ENCODE measurements at regions not wholly inside any gene's neighbourhood (a gene's known extent, or its start where the extent isn't known, plus 50 kb on each side); places are given as distances from the start of the nearest gene placed in this dataset.

DNA sequence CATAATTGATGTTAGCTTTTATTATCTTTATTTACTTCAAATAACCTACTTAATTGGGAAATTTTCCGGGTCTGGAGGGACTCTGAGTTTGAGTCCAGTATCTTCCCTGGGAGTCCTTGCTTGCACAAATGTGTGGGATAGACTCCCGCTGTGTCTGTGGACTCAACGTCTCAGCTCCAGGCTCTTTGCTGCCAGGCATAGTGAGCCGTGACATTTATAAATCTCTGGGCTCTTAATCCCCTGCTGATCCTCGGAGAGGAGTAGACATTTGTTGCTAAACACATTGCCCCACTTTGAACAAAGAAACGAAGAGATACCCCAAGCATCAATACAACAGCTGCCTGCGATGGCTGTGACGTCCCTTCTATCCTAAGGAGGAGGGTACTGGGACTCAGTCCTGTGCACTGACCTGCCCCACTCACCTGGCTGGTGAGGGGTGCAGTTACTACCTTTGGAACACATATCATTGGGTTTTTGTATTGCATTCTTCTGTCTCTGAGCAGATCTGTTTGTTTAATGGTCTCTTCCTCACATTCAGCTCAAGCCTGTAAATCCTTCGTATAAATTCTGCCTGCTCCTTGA lies 316.9 kb downstream of the HAPSTR1 start:
- TF ChIP-seq FOXM1 (IDR thresholded peaks at IDR 0.05; ENCODE audit: borderline replicate concordance, low read depth) (no peak), CEBPB (IDR thresholded peaks at IDR 0.05) (no peak), USF1 (IDR thresholded peaks at IDR 0.05) (no peak), YY1 (IDR thresholded peaks at IDR 0.05; ENCODE audit: low read depth) (no peak)

DNA sequence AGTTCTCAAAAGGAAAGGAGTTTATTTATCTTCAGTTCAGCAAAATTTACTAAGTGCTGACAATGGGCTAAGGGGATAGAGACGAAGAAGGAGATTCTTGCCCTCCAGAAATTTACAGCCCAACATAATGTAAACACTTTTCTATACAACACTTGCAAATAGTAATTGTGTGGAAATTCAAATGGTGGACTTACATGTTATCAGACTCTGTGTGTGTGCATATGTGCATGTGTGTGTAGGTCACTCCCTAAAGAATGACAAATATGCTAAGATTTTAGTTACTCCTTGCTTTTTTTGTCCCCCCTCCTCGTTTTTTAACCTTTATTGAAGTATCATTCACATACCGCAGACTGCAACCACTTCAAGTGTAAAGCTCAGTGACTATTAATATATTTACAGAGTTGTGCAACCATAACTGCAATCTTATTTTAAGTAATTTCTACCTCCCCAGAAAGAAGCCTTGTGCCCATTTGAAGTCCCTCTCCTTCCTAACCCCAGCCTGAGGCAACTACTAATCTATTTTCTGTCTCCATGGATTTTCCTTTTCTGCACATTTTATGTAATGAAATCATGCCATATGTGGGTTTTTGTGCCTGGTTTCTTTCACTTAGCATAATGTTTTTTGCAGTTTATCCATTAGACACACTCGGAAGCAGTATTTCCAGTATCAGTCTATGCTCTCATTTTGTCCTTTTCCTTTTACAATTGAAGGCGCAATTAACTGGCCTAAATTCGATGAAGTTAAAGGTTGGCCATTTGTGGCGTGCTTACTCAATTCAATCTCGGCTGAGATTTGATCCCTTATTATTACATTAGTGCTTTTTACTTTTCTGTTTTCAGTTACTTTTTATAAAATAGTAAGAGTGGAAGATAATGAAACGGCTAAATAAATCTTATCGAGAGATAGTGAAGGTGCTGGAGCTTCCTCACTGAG lies 318.4 kb downstream of the HAPSTR1 start:
- TF ChIP-seq, protein P1, sequence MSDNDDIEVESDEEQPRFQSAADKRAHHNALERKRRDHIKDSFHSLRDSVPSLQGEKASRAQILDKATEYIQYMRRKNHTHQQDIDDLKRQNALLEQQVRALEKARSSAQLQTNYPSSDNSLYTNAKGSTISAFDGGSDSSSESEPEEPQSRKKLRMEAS (IDR thresholded peaks at IDR 0.05), result no peak
- no peak for TF ChIP-seq REST (IDR thresholded peaks at IDR 0.05; ENCODE audit: low read depth)
- no peak for TF ChIP-seq CEBPB (IDR thresholded peaks at IDR 0.05)
- TF ChIP-seq CREB1 (IDR thresholded peaks at IDR 0.05; ENCODE audit: low read depth), result no peak
- TF ChIP-seq USF1 (IDR thresholded peaks at IDR 0.05), result no peak
- TF ChIP-seq NFIC (IDR thresholded peaks at IDR 0.05), result no peak
- TF ChIP-seq YY1 (IDR thresholded peaks at IDR 0.05; ENCODE audit: low read depth), result no peak
- TF ChIP-seq TEAD4 (IDR thresholded peaks at IDR 0.05), result no peak

DNA sequence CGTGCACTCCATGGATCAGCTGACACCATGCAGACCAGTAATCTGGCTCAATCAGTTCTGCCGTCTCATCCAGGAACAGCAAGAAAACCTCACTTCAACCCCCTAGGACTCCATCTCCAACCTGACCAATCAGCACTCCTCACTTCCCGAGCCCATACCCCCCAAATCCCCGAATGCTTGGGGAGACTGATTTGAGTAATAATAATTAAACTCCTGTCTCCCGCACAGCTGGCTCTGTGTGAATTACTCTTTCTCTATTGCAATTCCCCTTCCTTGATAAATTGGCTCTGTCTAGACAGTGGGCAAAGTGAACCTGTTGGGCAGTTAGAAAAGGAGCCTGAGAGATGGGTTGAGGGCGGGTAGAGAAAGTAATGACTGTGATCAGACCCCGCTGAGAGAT lies 320.0 kb downstream of the HAPSTR1 start:
- TF ChIP-seq, protein P1 (IDR thresholded peaks at IDR 0.05), result no peak
- TF ChIP-seq EGR1 (IDR thresholded peaks at IDR 0.05) (no peak), EP300 (IDR thresholded peaks at IDR 0.05; ENCODE audit: borderline replicate concordance) (no peak), NFIC (IDR thresholded peaks at IDR 0.05) (no peak), FOXM1 (IDR thresholded peaks at IDR 0.05; ENCODE audit: borderline replicate concordance, low read depth) (no peak), REST (IDR thresholded peaks at IDR 0.05; ENCODE audit: low read depth) (no peak), ZBTB7A (IDR thresholded peaks at IDR 0.05; ENCODE audit: low read depth) (no peak), TAF1 (IDR thresholded peaks at IDR 0.05; ENCODE audit: low read depth) (no peak), TEAD4 (IDR thresholded peaks at IDR 0.05) (no peak), CREB1 (IDR thresholded peaks at IDR 0.05; ENCODE audit: low read depth) (no peak), TCF12 (IDR thresholded peaks at IDR 0.05; ENCODE audit: low read depth) (no peak), CEBPB (IDR thresholded peaks at IDR 0.05) (no peak), USF1 (IDR thresholded peaks at IDR 0.05) (no peak), YY1 (IDR thresholded peaks at IDR 0.05; ENCODE audit: low read depth) (no peak), RAD21 (IDR thresholded peaks at IDR 0.05; ENCODE audit: low read depth) (no peak)

DNA sequence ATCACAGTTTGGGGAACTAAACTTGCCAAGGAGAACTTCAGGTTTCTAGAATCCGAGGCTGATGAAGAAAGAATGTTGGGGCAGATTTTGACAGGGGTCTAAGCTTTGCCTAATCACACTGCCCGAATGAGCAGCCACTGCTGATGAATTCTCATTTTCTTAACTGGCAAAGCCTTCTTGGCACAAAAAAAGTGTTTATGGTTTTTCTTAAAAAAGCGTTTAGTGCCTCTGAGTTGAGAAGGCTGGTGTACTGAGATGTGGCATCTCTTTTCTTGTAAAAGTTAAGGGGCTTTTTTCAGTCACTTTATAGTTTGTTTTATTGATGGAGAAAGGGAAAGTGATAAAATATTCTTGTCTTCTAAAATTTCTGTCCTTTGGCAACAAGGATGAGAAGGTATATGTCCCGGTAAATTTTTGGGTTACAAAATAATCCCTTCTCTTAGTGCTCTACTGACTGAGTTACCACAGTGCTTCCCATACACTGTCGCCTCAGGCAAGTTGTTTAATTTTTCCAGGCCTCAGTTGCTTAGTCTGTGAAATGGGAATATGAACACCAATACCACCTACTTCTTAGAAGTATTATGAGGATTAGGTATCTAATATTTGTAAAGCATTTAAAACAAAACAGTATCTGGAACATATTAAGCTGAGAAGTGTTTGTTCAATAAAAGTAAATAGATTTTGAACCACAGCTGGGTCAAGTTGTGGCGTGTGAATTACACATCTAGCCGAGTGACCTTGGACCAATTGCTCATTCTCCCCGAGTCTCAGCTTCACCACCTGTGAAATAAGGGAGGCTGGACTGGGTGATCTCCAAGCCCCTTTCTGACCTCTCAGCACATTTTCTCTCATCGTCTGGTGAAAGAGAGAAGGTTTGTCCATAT lies 320.8 kb downstream of the HAPSTR1 start:
- TF ChIP-seq TAF1 (IDR thresholded peaks at IDR 0.05; ENCODE audit: low read depth) (no peak), CEBPB (IDR thresholded peaks at IDR 0.05) (no peak), EGR1 (IDR thresholded peaks at IDR 0.05) (no peak), EP300 (IDR thresholded peaks at IDR 0.05; ENCODE audit: borderline replicate concordance) (no peak), TEAD4 (IDR thresholded peaks at IDR 0.05) (no peak), YY1 (IDR thresholded peaks at IDR 0.05; ENCODE audit: low read depth) (no peak), CREB1 (IDR thresholded peaks at IDR 0.05; ENCODE audit: low read depth) (no peak), REST (IDR thresholded peaks at IDR 0.05; ENCODE audit: low read depth) (no peak), TCF12 (IDR thresholded peaks at IDR 0.05; ENCODE audit: low read depth) (no peak)
- TF ChIP-seq, protein P1 (IDR thresholded peaks at IDR 0.05), result no peak

All from Ishikawa (cell line).